ENCODE measurements at regions not wholly inside any gene's neighbourhood (a gene's known extent, or its start where the extent isn't known, plus 50 kb on each side); places are given as distances from the start of the nearest gene placed in this dataset.

GRCh38 chrX:107574711-107575110, 53.6 kb upstream of the PRPS1 start:
- DNase-seq (ENCODE audit: low read depth, low spot score) = no peak
- ChIA-PET CTCF (no interaction called here), POLR2A (no interaction called here)
- Histone ChIP-seq H3K9me3 (ENCODE audit: control insufficient read depth, insufficient read depth, low read length) (no peaks in the 10 kb centered on the region), H3K4me3 (ENCODE audit: low read depth, low read length) (no peak overlapping the region), H3K27ac (ENCODE audit: low read depth, low read length) (peak overlapping the region; percentile 71), H3K27me3 (ENCODE audit: control insufficient read depth, insufficient read depth, low read length) (no peaks in the 10 kb centered on the region)
- TF ChIP-seq CTCF (IDR thresholded peaks at IDR 0.05; ENCODE audit: low read depth, low read length) = no peak

- POLR2A ChIA-PET = no interaction called here
- Histone ChIP-seq H3K9me3 (ENCODE audit: control insufficient read depth, insufficient read depth, low read length) (no peaks in the 10 kb centered on the region), H3K27me3 (ENCODE audit: control insufficient read depth, insufficient read depth, low read length) (no peaks in the 10 kb centered on the region), H3K4me3 (ENCODE audit: low read depth, low read length) (no peak overlapping the region), H3K27ac (ENCODE audit: low read depth, low read length) (no peak overlapping the region)
- CTCF ChIA-PET = no interaction called here
- no peak for DNase-seq (ENCODE audit: low read depth, low spot score)
- TF ChIP-seq CTCF (IDR thresholded peaks at IDR 0.05; ENCODE audit: low read depth, low read length) = no peak
Observed at GRCh38 chrX:107576392-107576791, 51.9 kb upstream of the PRPS1 start.

- DNase-seq (ENCODE audit: low read depth, low spot score) = no peak
- H3K4me3 ChIP-seq (ENCODE audit: low read depth, low read length) = no peak overlapping the region
- no peaks in the 10 kb centered on the region for H3K27me3 ChIP-seq (ENCODE audit: control insufficient read depth, insufficient read depth, low read length)
- H3K27ac ChIP-seq (ENCODE audit: low read depth, low read length) = no peak overlapping the region
- TF ChIP-seq CTCF (IDR thresholded peaks at IDR 0.05; ENCODE audit: low read depth, low read length) = no peak
- CTCF ChIA-PET = no interaction called here
- H3K9me3 ChIP-seq (ENCODE audit: control insufficient read depth, insufficient read depth, low read length) = no peaks in the 10 kb centered on the region
- POLR2A ChIA-PET = no interaction called here
Observed at GRCh38 chrX:107576841-107577240, 51.5 kb upstream of the PRPS1 start.

GRCh38 chrX:107577933-107578332, 50.4 kb upstream of the PRPS1 start:
- H3K27me3 ChIP-seq (ENCODE audit: control insufficient read depth, insufficient read depth, low read length) = no peaks in the 10 kb centered on the region
- DNase-seq (ENCODE audit: low read depth, low spot score) = no peak
- ChIA-PET CTCF (no interaction called here), POLR2A (no interaction called here)
- no peak overlapping the region for H3K4me3 ChIP-seq (ENCODE audit: low read depth, low read length)
- no peaks in the 10 kb centered on the region for H3K9me3 ChIP-seq (ENCODE audit: control insufficient read depth, insufficient read depth, low read length)
- no peak overlapping the region for H3K27ac ChIP-seq (ENCODE audit: low read depth, low read length)
- no peak for TF ChIP-seq CTCF (IDR thresholded peaks at IDR 0.05; ENCODE audit: low read depth, low read length)
